Cardiac septum (tissue), 1 donor: ENCODE measurements at regions not wholly inside any gene's neighbourhood (a gene's known extent, or its start where the extent isn't known, plus 50 kb on each side); places are given as distances from the start of the nearest gene placed in this dataset.
"Not testable (repeated sequence)": the region's sequence is repeated elsewhere in the genome, so short reads cannot be mapped to it uniquely, and the experiment has no call there.

Experiments used
- DNase-seq: peaks from one replicate; pipeline ENCODE4 v3.0.0-alpha.2; 2020; ENCODE audit warnings: low spot score
- intact Hi-C: fragments of 100-400 bp; cut with DNase I; formaldehyde crosslinking; loops from one replicate; pipeline ENCODE4 v1.14.0; 2022
- donor health status: DM: no; HTN: no; CAD: no.

DNA sequence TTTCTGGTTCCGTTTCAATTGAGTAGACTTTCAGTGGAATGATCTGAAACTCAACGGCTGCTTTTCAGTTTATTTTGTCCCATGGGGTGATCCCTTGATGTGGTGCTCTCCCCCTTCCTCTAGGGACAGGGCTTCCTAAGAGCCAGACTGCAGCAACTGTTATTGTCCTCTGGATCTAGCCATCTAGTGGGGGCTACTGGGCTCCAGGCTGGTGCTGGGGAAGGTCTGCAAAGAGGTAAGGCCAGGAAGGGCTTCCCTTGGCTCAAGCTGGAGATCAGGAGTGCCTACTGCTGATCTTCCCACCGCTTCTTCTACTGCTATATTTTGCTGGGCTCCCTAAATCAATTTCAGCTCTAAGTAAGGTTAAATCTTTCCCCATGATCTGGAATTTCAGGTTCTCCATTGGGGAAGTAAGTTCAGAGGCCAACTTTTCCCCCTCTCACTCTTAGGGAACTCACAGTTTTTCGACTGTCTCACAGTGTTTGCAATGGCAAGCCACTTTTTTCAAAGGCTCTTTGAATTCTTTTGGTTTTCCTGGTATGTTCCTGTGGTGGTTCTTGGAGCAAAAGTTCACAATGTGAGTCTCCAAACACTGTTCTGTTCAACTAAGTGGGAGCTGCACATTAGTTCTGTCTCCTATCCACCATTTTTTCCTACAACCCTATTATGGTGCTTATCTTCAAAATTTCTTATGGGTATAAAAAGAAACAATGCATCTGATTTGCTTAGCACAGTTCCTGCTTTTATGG, 286.2 kb upstream of the EXOC2 start:
- DNase-seq, result no peak

DNA sequence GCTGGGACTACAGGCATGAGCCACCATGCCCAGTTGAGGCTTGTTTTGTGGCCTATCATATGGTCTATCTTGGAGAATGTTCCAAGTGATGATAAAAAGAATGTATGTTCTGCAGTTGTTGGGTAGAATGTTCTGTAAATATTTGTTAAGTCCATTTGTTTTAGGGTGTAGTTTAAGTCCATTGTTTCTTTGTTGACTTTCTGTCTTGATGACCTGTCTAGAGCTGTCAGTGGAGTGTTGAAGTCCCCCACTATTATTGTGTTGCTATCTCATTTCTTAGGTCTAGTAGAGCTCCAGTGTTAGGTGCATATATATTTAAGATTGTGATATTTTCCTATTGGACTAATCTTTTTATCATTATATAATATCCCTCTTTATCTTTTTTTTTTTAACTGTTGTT, 284.3 kb upstream of the EXOC2 start:
- intact Hi-C loops, DNase-seq: not testable (repeated sequence)

More for the DNA sequence above, 286.2 kb upstream of the EXOC2 start:
- intact Hi-C loops, result no loop called here

DNA sequence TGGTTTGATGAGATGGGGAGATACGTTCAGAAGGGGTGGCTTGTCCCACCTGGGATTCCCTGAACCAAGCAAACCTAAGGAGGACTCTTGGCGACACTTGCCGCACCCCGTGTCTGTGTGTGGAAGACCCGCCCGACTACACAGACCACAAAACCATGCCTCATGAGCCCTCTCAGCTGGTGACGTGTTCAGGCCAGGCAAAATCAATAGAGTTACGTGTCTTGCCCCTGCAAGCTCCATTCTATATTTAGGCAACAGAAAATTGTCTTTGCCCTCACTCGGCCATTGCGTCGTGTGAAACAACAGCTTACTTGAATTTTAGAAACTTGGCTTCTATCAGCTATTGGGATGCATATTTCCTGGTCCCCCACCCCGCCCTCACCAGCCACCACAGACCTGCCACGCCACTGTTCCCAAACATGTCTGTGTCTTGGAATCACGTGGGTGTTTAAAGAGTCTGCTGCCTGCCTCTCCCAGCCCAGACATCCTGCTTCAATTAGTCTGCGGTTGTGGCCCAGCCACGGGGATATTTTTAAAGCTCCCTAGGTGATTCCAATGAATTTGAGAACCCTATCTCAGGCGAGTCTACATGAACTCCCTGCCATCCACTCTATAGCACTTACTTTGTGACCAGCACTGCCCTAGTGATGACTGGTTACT, 279.2 kb upstream of the EXOC2 start:
- no peak for DNase-seq
- intact Hi-C loops, result no loop called here

DNA sequence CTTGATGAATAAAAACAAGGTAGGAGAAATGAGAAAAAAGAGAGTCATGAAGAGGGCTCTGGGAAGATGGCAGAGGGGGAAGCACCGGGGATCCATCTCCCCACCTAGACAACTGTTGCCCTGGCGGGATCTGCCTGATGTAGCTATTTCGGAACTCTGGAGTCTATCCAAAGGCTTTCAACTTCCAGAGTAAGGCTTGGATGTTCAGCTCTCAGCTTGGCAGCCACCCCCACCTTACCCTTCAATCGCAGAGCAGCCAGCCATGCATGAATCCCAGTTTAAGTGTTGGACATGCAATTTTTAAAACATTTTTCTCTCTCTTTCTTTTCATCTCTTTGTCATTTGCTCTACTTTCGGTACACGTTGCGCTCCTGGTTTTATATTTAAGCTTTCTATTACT, 275.9 kb upstream of the EXOC2 start:
- intact Hi-C loops, result no loop called here

DNA sequence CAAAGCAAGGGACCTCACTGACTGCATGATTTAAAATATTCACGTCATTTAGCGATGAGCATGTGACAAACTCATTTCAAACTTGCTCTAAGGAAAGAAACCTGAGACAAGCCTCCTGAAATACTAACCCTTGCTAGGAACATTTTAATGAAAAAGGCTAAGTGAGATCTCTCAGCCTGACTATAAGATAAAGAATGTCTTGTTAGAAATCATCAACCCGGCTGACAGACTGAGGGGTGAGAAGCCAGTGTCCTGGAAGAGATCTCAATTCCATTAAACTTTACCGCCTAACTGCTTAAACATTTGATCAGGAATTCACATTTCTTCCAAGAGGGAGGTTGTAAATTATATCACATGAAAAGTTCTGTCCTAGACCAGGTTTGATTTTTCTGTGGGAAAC, 274.8 kb upstream of the EXOC2 start:
- no peak for DNase-seq
- intact Hi-C loops, result no loop called here

More for the DNA sequence above, 275.9 kb upstream of the EXOC2 start:
- DNase-seq, result no peak

DNA sequence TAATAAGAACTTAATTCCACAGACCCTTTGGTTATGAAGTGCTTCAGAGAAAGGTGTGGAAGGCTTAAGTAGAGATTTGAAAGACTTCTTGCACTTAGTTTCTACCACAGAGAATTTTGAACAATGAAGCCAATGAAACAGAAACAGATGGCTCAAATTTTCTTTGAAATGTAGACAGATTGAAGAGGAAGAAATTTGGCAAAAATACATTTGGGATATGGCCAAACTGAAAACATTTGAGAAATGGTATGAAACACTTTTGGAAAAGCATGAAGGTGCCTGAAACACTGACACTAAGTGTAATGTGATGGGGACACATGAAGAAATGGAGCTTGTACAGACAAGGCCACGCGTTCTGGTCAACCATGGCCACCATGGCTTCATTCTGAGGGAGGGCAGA, 272.4 kb upstream of the EXOC2 start:
- DNase-seq, result no peak
- intact Hi-C loops, result no loop called here

DNA sequence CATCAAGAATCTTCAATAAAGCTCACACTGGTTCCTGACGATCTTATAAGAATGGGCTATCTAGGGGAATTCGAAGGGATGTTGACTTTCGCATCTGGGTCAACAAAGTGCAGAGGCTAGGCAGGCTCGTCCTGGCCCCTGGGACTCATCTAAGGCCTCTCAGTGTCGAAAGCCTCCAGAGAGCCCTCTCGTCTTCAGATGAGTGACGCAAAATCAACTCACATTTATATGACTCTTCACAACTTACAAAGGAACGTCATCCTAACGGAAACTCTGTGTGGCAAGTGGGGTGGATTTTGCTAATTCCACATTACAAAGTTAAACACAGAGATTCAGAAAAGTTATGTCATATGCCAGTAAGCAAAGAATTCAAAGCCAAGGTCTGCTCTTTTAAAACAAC, 270.5 kb upstream of the EXOC2 start:
- intact Hi-C loops, result no loop called here
- DNase-seq, result no peak

DNA sequence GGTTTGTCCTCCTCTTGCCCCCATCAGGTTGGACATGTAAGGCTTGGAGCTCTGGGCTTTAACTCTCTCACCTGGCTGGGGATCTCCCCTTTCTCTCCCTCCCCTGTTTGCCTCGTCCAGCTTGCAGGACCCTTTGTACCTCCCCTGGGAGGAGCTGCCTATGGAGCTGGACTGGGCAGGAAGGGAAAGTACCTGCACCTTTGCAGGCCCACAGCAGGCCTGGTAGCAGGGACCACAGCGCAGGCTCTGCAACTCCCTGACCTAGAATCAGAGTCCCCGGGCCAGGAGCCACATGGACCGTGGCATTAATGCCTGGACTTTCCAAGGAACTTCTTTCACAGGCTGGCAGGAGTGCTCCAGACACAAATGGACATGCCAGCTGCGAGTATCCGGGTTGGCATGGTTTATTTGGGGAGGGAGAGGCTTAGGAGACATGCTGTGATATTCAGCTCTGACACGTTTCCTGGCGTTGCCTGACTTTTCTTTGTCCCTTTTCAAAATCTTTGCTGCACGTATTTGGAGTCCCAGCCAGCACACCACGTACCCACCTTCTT, 268.5 kb upstream of the EXOC2 start:
- intact Hi-C loops, result no loop called here
- no peak for DNase-seq

DNA sequence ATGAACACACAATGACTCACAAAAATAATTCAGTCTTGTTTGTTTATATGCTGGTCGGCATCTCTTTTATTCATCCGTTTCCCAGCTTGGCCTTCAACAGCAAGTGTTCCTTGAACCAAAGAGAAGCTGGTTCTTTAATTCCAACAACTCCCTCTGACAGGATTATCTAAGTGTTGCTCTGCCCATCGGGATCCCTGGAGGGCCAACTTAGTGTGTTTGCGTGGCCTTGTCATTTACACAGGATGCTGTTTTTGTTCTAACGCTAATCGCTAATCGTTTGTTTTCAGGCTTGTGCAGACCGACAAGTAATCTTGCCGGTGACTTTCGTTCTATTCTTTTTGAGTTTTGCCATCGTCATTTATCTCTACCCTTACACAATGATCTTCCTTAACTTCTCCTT, 267.4 kb upstream of the EXOC2 start:
- DNase-seq, result no peak
- intact Hi-C loops, result no loop called here

DNA sequence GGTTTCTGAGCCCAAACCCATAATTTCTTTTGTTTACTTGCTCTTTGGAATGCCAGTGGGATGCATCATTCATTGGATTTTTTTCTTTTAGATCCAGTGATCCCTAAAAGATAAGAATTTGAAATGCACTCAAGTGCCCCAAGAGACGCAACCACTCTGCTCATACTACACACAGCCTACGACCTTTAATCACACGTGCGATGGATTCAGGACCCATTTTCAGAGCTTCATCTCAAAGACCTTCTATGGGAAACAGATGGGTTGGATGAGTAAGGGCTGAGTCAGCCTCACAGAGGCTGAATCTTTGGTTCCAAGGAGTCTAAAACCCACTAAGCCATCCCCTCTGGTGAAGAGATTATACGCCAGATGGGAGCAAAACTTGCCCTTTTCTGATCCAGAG, 265.5 kb upstream of the EXOC2 start:
- intact Hi-C loops, result no loop called here
- DNase-seq, result no peak

DNA sequence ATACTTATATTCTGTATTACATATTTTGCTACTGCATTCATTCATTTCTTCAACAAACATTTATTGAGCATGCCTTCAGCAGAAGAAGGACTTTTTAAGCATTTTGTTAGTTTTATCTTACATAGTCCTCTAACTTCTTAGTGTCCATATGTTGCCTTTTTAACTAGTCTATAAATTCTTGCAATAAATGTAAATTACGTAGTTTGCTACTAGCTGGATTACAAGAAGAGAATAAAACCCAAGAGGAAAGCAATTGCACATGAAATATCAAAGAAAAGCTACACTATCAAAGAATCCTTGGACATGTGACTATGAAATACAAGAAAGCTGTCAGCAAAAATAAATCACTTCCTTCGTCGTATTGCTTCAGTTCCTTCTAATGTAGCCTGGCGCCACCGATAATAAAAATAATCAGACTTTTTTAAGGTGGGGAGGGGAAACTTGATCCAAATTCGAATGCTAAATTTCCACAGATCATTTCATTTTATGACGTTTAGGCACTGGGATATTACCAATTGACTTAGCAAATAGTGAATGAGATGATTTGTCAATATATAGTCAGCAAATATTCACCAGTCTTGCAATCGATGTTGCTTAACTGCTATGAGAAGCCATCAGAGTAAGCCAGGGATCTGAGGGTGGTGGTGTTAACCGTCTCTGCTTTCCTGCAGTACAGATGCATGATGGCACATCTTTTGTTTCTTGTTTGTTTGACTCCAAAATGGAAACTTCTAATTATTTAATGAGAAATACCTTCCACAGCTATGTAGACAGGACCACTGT, 258.7 kb upstream of the EXOC2 start:
- DNase-seq, result no peak
- intact Hi-C loops, result no loop called here

DNA sequence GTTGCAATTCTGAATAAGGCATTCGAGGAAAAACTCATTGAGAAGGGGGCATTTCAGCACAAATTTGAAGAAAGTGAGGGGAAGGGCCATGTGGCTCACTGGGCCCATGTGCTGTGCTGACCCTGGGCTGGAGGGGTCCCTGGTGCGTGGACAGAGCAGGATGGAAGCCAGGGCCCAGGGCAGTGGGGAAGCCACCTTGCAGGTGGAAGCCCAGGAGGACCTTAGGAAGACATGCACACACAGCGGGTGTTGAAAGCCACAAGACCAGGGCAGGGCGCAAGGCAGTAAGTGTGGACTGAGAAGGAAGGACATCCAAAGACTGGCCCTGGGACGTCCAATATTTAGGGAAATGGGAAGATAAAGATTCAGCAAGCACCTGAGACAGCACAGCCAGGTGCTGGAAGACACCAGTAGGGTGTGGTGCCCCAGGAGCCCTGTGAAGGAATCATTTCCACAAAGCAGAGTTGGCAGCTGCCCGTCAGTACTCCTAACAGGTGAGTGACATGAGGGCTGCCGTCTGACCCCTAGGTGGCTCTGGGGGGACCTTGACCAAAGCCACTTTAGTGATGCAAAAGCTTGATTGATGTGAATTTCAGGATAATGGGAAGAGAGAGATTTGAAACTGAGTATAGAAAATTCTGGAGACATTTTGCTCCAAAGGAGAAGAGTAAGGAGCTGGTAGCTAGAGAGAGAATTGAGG, 254.4 kb upstream of the EXOC2 start:
- DNase-seq, result no peak
- intact Hi-C loops, result no loop called here

DNA sequence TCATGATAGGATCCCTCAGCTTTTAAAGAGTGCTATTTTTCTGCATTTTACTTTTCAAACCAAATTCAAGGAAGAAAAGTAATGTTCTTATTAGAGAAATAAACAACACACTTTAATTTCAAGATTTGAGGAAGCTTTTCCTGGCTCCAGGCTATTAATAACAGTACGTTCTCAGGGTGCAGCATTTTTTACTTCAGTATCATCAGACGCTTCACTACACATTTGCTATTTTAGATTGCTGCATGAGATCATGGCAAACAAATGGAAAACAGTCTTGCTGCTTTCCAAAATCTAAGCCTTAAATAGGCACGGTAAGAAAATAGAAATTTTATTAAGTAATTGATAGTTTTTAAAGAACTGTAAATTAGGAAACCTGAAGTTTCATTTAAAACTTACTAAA, 253.6 kb upstream of the EXOC2 start:
- no peak for DNase-seq

DNA sequence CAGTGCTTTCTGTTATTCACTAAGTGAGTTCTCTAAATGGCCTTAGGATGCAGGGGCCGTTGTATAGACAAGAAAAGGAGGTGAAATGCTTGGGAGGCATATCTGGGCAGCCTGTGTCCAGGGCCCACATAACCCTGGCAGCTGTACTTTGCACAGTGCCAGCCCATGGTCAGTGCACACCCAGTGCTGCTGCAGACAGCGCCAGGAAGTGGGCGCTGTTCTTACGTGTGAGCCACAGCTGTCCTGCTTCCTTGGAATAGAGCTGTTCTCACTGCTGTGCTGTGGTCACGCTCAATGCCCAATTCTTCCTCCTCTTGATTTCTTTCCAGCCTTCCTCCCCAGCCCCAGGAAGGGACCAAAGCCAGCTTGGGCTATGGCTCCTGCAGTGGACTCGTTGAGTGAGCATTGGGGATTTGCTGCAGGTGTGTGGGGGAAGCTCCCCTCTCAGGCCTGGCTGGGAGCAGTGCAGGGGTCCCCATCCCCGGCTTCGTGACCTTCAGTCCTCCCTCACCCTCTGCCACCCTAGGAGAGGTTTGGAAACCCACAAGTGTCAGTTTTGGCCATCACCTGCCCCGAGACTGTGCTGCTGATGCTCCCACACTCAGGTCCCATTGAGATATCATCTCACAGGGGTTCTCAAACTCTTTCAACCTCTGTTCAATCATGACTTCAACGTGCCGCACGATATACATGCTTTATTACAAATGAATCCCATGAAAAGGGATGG, 246.8 kb upstream of the EXOC2 start:
- no peak for DNase-seq
- intact Hi-C loops, result no loop called here

More for the DNA sequence above, 253.6 kb upstream of the EXOC2 start:
- intact Hi-C loops, result no loop called here

DNA sequence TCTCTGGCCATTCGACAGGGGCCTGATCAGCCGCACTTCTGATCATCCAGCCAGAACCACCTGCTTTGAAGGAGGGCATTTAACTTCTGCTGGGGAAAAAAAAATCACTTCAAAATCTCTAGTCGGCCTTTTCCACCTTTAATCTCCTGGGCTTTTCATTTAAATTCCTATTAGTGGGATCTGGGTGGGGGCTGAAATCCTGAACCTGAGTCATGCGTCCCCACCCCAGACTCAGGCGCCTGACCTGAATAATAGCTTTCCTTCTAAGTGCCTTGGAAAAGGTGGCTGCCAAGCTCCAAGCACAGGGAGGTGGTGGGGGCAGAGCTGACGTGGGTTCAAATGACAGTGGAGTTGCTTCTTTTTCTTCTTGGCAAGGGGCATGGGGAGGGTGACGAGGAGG, 246.0 kb upstream of the EXOC2 start:
- DNase-seq, result no peak
- intact Hi-C loops, result no loop called here

DNA sequence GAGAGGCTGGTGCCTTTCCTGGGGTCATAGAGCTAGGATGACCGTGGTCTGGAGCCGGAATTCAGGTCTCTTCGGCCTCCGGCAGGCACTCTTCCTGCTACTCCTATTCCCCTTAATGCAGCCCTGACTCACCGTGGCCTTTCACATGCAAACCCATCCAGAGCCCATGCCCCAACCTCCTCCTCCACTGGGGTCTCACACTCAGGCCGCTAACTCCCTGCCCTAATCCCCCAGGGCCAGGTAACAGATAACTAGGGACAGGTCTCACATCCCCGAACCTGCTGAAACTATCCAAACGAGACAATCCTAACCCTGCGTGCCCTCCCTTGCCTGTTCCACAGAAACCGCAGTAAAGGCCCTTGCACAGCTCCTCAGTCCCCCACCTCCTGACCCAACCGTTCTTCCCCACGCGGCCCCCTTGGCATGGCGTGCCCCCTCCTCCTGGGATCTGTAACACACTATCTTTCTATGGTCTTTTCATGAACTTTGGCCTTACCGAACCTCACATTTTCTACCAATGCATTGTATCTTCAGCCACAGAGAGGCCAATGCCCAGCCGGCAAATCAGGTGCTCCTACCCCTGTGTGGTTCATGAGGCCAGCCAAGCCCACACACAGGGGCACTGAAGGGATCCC, 245.4 kb upstream of the EXOC2 start:
- intact Hi-C loops, result no loop called here

DNA sequence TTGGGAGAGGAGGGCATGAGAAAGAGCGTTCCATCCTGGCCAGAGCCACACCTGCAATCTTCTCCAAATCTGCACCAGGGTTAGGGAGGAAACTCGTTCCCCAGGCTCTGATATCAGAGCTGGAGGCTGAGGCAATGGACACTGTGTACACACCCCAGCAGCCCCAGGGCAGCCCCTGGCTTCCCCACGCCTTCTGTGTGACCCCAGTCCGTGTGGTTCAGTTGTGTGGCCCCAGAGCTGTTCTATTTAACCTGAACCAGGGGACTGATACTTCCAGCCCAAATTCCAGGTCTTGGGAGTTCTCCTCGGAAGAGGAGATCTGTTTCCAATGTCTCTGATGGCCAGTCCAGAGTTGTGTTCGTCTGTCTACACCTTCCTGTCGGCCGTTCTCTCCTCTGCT, 242.6 kb upstream of the EXOC2 start:
- intact Hi-C loops, result no loop called here
- DNase-seq, result no peak

More for the DNA sequence above, 245.4 kb upstream of the EXOC2 start:
- no peak for DNase-seq

DNA sequence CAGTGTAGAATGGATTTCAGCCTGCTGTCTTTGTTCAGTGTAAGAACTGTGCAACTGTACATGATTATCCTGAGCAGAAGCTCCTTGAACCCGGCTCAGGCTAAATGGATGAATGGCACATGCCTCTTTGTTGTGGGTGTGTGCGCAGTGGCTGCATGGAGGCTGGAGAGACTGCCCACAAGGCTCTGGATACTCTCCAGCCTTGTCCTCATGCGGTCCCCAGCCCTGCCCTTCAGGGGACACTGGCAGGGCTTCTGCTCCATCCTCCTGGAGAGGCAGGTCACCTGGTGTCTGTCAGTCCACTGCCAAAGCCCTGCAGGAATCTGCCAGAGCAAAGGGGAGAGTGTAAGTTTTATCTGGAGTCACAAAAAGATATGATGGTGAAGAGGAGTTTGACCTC, 241.7 kb upstream of the EXOC2 start:
- no peak for DNase-seq
- intact Hi-C loops, result no loop called here

DNA sequence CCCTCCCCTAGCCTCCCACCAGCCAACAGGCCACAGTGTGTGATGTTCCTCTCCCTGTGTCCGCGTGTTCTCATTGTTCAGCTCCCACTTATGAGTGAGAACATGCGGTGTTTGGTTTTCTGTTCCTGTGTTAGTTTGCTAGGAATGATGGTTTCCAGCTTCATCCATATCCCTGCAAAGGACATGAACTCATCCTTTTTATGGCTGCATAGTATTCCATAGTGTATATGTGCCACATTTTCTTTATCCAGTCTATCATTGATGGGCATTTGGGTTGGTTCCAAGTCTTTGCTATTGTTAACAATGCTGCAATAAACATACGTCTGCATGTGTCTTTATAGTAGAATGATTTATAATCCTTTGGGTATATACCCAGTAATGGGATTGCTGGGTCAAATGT, 239.0 kb upstream of the EXOC2 start:
- DNase-seq, intact Hi-C loops: not testable (repeated sequence)
